Osteocyte (in vitro differentiated cells): ENCODE measurements at regions not wholly inside any gene's neighbourhood (a gene's known extent, or its start where the extent isn't known, plus 50 kb on each side); places are given as distances from the start of the nearest gene placed in this dataset.
"Not testable (repeated sequence)": the region's sequence is repeated elsewhere in the genome, so short reads cannot be mapped to it uniquely, and the experiment has no call there.

Source experiments
- DNase-seq: peaks from one replicate; pipeline ENCODE4 v3.0.0; 2021; ENCODE audit warnings: mixed read lengths; ENCODE audit not compliant: unreplicated experiment; ENCODE audit errors: extremely low spot score
- H3K27ac Mint-ChIP-seq: one replicate; pipeline ENCODE4 v1.8.0; 2021; ENCODE audit warnings: mild to moderate bottlenecking, mixed read lengths; ENCODE audit not compliant: unreplicated experiment
- H3K27me3 Mint-ChIP-seq: one replicate; pipeline ENCODE4 v1.8.0; 2021; ENCODE audit warnings: mixed read lengths; ENCODE audit not compliant: unreplicated experiment
- H3K36me3 Mint-ChIP-seq: one replicate; pipeline ENCODE4 v1.8.0; 2021; ENCODE audit warnings: mixed read lengths; ENCODE audit not compliant: unreplicated experiment
- H3K4me1 Mint-ChIP-seq: one replicate; pipeline ENCODE4 v1.8.0; 2021; ENCODE audit warnings: mixed read lengths; ENCODE audit not compliant: unreplicated experiment
- H3K4me3 Mint-ChIP-seq: one replicate; pipeline ENCODE4 v1.8.0; 2021; ENCODE audit warnings: mild to moderate bottlenecking, moderate library complexity, mixed read lengths; ENCODE audit not compliant: unreplicated experiment
- H3K9me3 Mint-ChIP-seq: one replicate; pipeline ENCODE4 v1.8.0; 2021; ENCODE audit warnings: mixed read lengths; ENCODE audit not compliant: unreplicated experiment
- TF ChIP-seq, protein P1 (sequence below): fragments of 200-600 bp; sonication (generic); IDR thresholded peaks from 2 replicates; pipeline ENCODE4 v1.5.0; 2021; ENCODE audit warnings: antibody characterized with exemption, mild to moderate bottlenecking, moderate library complexity

DNA sequence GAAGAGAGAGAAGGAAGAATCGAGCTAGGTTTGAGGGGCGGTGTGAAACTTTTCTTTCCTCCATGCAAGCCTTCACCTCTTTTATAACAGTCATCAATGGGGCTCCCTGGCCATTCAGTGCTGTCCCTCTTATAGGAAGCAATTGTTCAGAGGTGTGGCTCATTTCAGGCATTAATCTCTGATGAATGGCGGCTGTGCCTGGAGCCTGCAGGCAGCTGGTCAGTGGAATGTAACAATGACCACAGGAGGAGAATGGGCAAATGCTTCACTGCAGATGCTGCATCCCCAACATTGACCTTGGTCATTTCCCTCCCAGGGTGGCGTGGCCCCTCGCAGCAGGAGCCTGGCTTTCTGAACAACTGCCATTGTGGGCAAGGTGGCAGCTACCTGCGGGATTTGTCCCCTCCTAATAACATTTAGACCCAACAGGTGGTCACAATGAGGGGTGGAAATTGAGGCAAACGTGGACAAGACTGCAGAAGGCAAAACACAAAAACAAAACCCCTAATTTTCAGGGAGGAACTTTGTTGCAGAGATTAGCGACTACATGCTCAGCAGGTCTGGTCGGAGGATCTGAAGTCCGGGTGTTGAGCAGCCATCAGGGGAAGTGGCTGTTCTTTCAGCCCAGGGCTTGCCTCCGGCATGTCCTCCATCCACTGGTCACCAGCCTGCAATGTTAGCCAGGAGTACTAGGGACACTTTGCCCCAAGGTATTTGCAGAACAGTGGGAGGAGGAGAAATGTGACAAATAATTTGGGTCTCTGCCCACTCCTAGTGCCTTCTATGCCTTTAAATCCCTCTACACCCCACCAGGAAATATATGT, 97.3 kb upstream of the PAXBP1 start:
- no peaks in the 10 kb centered on the region for H3K36me3 Mint-ChIP-seq
- no peaks in the 10 kb centered on the region for H3K4me1 Mint-ChIP-seq
- TF ChIP-seq, protein P1, sequence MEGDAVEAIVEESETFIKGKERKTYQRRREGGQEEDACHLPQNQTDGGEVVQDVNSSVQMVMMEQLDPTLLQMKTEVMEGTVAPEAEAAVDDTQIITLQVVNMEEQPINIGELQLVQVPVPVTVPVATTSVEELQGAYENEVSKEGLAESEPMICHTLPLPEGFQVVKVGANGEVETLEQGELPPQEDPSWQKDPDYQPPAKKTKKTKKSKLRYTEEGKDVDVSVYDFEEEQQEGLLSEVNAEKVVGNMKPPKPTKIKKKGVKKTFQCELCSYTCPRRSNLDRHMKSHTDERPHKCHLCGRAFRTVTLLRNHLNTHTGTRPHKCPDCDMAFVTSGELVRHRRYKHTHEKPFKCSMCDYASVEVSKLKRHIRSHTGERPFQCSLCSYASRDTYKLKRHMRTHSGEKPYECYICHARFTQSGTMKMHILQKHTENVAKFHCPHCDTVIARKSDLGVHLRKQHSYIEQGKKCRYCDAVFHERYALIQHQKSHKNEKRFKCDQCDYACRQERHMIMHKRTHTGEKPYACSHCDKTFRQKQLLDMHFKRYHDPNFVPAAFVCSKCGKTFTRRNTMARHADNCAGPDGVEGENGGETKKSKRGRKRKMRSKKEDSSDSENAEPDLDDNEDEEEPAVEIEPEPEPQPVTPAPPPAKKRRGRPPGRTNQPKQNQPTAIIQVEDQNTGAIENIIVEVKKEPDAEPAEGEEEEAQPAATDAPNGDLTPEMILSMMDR = no peak
- H3K4me3 Mint-ChIP-seq = no peak overlapping the region
- no peaks in the 10 kb centered on the region for H3K9me3 Mint-ChIP-seq
- H3K27me3 Mint-ChIP-seq = peaks cover 23% of the 10 kb centered on the region
- no peak overlapping the region for H3K27ac Mint-ChIP-seq
- no peak for DNase-seq

DNA sequence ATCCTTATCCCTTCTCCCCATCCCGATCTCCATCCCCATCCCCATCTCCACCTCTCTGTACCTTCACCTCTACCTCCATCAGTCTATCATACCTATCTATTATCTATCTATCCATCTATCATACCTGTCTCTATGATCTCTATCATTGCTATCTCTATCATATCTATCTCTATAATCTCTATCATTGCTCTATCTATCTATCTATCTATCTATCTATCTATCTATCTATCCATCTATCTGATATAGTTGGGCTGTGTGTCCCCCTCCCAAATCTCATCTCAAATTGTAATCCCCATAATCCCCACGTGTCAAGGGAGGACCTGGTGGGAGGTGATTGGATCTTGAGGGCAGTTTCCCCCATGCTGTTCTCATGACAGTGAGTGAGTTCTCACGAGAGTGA, 97.9 kb upstream of the PAXBP1 start:
- H3K4me1 Mint-ChIP-seq = no peaks in the 10 kb centered on the region
- DNase-seq = no peak
- H3K36me3 Mint-ChIP-seq = no peaks in the 10 kb centered on the region
- no peak overlapping the region for H3K27ac Mint-ChIP-seq
- TF ChIP-seq, protein P1 = no peak
- no peaks in the 10 kb centered on the region for H3K9me3 Mint-ChIP-seq
- H3K27me3 Mint-ChIP-seq = peaks cover 26% of the 10 kb centered on the region
- H3K4me3 Mint-ChIP-seq = no peak overlapping the region

DNA sequence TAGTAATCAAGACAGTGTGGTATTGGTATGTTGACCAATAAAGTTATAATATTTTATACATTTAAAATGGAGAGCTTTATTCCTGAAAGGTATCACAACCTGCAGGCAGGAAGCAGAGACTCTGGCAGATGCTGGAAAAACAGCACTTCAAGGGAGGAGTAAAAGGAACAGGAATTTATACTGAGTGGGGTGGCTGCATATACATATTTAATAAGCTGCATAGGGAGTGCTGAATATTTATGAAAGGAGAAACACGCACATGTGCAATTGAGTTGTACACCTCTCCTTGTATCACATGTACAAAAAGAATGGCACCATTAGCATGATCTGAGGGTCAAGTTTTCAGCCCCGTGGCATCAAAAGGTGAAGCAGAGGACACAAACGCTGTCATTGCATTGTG, 104.9 kb upstream of the PAXBP1 start:
- H3K27ac Mint-ChIP-seq = no peak overlapping the region
- H3K4me3 Mint-ChIP-seq = no peak overlapping the region
- H3K36me3 Mint-ChIP-seq = no peaks in the 10 kb centered on the region
- H3K27me3 Mint-ChIP-seq = peaks cover 20% of the 10 kb centered on the region
- TF ChIP-seq, protein P1 = no peak
- H3K4me1 Mint-ChIP-seq = no peaks in the 10 kb centered on the region
- no peaks in the 10 kb centered on the region for H3K9me3 Mint-ChIP-seq
- DNase-seq = no peak

DNA sequence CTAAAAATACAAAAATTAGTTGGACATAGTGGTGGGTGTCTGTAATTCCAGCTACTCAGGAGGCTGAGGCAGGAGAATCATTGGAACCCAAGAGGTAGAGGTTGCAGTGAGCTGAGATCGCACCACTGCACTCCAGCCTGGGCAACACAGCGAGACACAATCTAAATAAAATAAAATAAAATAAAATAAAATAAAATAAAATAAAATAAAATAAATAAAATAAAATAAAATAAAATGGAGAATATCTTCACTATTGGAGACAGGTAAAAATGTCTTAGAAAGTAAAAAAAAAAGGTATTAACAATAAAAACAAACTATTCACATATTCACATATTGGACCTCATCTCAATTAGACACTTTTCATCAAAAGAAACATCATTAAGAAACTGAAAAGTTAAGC, 106.3 kb upstream of the PAXBP1 start:
- H3K27ac Mint-ChIP-seq, H3K9me3 Mint-ChIP-seq, H3K4me3 Mint-ChIP-seq, H3K4me1 Mint-ChIP-seq, DNase-seq, H3K36me3 Mint-ChIP-seq: not testable (repeated sequence)
- H3K27me3 Mint-ChIP-seq = peaks cover 17% of the 10 kb centered on the region

DNA sequence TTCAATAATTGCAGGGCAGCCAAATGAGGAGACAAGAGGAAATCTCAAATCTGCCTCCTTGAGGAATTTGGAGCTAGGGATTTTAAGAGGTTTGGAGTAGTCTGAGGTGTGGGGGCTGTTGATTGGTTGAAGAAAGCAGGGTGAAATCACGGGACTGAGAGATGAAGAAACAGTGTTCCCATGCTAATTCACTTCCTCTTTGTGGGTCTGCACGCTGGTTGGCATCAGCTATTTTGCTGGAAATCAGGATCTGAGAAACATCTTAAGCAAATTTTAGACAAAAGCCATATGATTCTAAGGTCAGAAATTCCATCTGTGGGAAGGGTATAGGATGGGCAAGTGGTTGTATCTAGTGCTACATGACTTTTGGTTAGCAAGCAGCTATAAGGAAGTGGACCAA, 107.1 kb upstream of the PAXBP1 start:
- Mint-ChIP-seq H3K27me3 (peaks cover 17% of the 10 kb centered on the region), H3K36me3 (no peaks in the 10 kb centered on the region), H3K4me3 (no peak overlapping the region), H3K4me1 (no peaks in the 10 kb centered on the region), H3K9me3 (no peaks in the 10 kb centered on the region), H3K27ac (no peak overlapping the region)
- no peak for DNase-seq
- TF ChIP-seq, protein P1 = no peak
